Amygdala (tissue), 56 donors: ENCODE measurements at regions not wholly inside any gene's neighbourhood (a gene's known extent, or its start where the extent isn't known, plus 50 kb on each side); places are given as distances from the start of the nearest gene placed in this dataset.

Experiments
- DNase-seq, 56 donors: peaks; one replicate each; lab custom pipeline; 2025; lab: John Stamatoyannopoulos, UW

DNA sequence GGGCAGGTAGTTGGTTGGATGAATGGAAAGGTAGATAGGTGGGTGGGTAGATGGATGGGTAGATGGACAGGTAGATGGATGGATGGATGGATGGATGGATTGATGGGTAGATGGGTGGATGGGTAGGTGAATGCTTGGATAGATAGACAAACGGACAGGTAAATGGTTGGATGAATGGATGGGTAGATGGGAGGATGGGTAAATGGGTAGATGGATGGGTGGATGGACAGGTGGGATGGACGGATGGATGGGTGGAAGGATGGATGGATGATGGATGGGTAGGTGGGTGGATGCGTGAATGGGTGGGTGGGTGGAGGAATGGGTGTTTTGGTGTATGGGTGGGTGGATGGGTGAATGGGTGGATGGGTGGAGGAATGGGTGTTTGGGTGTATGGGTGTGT, 50.1 kb upstream of the ASAP2 start:
- DNase-seq = no peak

DNA sequence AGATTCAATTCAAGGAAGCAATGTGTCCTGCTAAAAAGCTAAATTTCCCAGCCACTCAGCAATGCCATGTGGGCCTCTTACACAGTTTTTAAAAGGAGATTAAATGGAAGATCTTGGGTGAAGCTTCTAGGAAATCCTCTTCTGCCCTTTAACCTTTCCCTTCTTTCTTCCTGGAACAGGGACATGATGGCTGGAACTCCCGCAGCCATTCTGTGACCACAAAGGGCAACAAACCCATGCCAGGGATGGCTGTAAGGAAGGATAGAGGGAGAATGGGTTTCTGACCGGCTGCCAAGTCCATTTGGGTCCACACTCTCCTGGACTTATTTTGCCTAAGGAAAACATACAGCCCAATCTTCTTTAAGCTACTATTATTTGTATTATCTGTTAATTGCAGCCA, 52.6 kb upstream of the ASAP2 start:
- DNase-seq = no peak

DNA sequence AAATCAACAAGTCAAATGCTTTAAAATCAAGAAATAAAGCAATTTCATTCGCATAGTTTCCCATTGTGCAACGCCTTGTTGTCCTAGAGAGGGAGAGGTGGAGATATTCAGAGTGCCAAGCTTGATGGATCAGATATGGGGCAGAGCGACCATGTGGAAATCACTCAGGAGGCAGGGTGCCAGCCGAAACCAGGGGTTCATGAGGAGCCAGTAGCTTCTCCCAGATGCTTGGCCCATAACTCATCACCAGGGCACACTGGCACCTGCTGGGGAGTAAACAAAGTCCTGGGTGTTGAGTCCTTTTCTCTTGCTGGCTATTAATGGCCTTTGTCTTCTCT, 53.0 kb upstream of the ASAP2 start:
- no peak for DNase-seq

DNA sequence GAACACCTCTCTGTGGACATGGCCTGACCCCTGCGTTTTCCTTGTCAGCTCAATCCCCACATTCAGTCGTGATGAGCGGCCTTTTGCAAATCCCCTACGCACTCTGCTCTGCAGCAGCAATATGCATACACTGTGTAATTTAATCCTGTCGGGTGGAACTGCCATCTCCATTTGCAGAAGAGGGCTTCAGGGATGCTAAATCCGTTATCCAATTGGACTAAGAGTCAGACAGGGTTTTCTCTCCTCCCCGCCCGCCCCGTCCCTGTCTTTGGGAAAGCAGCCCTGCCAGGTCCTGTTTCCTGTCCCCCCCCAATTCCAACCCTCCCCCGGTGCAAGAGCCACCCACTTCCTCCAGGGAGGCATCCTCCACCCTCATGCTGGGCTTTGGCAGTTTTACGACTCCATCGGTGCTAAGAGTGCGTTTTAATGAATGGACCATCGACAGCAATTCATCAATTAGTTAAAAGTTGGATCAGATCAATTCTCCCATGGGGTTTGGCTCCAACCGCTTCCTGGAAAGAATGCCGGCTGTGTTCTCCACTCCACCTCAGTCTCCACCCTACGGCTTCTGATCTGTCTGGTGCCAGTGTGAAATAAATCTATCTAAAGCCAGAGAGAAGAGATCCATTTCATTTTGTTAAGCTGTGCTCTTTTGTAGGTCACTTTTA, 53.5 kb upstream of the ASAP2 start:
- no peak for DNase-seq

DNA sequence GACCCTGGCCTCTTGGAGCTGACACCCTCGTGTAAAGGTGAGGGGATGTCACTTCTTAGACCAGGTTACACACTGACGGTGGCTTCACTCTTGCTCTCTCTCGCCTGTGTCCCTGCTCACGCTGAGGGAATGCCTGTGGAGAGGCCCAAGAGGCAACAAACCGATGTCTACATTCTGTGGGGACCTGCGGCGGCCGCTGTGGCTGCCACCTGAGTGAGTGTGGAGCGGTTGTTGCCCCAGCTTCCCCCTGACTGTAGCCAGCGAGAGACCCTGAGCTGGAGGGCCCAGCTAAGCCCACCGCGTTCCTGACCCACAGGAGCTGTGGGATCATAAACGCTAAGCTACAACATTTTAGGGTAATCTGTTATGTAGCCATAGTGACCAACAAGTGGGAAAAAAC, 55.7 kb upstream of the ASAP2 start:
- no peak for DNase-seq

DNA sequence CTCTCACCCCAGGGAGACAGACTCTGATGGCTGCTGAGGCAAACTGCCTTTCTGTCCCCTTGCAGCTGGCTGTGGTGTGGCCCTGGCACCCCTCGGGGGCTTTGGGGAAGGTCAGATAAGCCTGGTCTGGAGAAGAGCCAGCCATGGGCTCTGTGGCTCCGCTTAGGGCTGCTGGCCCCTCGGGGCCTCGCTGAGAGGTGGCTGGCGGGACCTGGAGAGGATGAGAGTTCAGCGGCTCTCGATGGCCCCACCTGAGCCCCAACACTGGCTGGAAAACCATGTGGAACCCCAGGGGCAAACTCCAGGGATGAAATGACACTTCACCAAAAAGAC, 56.1 kb upstream of the ASAP2 start:
- DNase-seq = no peak

DNA sequence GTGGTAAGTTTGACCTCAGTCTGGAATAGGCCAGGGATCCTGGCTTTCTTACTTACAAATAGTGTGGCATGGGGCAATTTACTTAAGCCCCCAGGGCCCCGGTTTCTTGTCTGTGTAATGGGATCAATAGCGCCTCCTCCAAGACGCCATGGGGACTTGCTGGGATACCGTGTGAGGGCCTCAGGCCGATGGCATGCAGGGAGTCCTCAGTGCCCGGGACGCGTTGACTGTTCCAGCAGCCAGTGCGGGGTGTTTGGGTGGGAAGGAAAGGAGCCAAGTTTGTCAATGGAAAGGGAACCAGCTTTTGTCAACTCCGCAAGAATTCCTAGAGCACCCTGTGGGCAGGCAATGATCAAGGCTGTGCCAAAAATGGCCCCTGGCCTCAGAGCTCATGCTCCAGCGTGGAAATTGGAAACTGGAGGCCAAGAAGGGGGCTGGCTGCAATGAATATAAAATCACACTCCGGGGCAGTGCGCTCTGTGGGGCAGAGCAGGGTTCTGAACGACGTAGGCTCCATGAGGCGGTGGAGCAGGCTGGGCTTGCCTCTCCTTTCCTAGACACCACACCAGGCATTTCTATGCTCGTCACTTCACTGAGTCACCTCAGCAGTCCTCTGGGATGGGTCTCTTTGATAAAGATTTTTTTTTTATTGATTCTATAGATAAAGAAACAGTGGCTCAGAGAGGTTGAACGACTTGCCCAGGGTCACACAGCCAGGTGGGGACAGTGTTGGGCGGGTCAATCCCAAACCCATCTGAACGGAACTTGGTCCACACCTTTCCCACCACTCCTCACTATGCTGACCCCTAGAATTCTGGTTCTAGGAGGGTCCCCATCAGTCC, 56.7 kb upstream of the ASAP2 start:
- DNase-seq = no peak

DNA sequence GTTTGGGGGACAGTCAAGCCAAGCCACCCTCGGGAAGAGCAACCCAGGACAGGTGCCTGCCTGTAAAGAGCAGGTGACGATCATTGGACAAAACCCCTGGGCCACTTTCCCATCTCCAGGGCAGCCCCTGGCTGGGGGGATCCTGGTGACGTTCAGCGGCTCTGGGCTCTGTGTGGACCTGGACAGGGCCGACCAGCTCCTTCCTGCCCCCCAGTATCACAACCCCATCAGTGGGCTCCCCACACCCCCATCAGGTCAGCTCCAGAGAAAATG, 57.3 kb upstream of the ASAP2 start:
- DNase-seq = no peak

DNA sequence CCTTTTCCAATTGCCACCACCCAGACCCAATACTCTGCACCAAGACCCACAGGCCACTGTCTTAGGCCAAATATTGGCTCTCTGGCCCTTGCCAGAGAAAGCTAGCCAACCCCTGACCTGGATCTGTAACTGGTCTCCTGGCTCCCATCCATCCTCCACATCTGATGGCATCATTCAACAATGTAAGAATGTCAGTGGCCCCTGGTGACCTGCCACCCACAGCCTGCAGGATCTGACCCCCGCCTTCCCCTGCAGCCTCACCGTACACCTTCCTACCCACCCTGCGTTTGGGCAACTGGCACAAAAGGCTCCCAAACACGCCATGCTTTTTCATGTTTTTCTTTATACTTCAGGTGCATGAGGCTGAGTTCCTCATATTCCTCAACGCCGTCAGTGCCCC, 60.0 kb upstream of the ASAP2 start:
- DNase-seq = no peak

DNA sequence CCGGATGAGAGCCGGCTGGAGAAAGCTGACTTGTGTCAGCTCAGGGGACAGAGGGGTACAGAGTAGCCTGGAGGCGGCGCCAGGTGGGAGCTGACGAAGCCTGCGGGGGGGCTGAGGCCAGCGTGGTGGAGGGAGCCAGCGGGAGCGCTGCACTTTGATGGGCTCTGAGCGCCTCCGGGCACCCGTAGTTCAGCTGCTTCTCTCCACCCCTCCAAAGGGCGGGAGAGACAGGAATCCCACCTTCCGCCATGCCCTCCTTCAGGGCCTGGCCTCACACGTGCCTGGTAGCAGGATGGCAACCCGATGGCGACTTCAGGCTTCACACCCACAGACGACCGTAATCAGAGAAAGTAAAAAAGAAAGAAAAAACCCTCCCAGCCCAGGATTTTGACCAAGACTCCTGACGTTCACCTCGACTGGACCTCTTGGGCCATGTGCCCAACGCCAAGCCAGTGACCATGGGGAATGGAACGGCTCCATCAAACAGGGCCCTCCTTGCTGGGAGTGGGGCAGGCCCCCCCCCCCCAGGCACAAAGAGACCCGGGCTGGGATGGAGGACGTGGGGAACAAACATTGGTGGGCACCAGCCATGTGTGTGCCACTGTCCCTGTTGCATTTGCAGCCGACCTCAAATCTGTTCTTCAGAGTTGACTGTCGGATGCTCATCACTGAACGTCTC, 60.7 kb upstream of the ASAP2 start:
- no peak for DNase-seq

DNA sequence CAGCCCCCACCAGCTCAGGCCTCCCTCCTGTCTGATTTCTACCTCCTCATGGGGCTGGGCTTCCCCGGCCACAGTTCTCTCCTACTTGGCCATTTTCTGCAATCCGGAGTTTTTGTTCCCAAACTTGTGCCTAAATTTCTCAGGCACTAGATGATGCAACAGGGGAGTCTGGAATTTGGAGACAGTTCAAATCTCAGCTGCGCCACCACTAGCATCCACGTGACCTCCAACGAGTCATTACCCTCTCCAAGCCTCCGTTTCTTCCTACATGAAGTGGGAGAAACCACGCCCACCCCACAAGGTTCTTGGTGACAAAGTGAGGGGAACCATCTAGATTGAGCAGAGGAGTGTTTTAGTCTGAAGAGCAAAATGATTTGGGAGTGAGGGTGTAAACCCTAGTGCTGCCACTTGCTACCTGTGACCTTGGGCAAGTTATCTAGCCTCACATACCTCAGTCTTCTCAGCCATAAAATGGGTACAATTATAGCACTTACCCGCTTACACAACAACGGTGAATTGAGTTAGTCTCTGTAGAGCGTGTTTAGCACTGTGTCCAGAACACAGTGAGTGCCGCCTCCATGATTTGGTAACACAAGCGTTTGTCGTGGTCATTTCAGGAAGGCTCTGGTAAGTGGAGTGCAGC, 61.4 kb upstream of the ASAP2 start:
- DNase-seq = no peak

DNA sequence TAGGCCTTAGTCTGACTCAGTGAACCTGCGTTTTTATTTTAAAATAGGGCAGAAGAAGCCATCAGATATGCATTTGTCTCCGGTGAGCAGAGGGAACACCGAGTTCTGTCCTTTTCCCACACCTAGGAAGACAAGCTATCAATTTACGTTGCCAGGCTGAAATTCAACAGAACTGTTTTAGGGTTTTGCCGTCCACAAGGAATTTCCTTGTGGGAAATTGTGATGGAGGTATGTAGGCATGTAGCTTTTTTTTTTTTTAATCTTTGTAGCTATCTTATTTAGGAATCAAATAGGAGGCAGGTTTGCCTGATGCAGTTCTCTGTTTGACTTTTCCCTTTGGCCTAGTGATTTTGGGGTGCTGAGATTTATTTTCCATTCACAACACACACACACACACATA, 62.0 kb upstream of the ASAP2 start:
- no peak for DNase-seq

DNA sequence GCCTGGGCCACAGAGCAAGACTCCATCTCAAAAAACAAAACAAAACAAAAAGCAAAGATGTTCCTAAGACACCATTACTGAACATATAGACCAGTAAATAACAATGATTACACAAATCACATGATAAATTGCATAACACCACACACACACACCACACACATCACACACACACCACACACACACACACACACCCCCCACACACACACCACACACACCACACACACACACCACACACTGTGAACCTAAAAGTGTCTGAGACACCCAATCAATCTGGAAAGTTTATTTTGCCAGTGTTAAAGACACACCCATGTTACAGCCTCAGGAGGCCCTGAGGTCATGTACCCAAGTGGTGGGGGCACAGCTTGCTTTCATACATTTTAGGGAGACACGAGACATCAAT, 62.6 kb upstream of the ASAP2 start:
- DNase-seq = no peak

DNA sequence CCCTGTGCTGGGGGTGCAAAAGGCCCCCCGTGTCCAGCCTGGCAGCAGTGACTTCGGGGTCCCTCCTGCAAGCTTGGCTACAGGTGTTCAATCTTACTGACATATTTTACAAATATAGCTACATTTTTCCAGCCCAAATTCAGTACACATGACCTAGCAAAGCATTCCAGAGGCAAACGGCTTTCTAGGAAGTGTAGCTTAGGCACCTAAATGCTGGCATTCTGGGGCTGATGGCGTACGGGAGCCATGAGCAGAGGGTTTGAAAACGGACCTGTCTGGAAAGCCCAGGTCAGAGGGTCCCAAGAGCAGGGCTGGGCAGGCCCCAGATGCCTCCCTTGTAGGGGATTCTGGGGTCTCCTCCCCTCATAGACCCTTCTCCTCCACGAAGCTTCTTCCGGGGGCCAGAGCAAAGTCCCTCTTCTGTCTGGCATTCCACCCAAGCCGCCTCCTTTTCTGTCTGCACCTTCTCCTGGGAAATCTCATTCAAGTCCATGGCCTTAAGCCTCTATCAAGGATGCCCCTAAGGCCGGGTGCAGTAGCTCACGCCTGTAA, 63.3 kb upstream of the ASAP2 start:
- no peak for DNase-seq

DNA sequence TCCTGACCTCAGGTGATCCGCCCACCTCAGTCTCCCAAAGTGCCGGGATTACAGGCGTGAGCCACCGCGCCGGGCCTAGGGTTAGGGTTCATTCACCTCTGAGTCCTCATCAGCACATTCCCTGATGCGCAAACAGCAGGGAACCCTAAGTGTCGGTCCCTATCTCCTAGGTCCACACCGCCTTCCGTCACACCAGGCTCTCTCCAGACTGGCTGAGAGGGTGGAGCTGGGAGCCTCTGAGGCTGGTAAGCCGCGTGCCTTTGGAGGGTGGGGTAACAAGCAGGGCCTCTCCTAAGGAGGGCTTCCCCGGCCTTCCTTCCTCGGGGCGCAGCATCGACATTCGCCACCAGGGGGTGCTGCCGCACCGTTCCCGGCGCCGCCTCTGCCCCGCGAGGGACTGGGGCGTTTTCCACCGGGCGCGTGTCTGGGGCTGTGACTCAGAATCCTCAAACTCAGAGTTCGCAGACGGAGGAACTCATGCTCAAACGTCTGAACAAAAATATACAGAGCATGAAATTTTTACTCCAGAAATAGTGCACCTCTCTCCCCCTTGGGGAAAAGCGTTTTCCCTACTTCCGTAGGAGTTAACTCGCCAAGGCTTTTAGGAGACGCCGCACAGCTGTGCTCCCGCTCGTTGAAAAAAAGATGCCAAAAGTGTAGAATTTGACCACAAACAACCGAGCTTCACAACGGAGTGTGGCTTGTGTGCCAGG, 63.9 kb upstream of the ASAP2 start:
- DNase-seq = peak in 53 of 56 donors; percentile 17 to 85 (median 65)

DNA sequence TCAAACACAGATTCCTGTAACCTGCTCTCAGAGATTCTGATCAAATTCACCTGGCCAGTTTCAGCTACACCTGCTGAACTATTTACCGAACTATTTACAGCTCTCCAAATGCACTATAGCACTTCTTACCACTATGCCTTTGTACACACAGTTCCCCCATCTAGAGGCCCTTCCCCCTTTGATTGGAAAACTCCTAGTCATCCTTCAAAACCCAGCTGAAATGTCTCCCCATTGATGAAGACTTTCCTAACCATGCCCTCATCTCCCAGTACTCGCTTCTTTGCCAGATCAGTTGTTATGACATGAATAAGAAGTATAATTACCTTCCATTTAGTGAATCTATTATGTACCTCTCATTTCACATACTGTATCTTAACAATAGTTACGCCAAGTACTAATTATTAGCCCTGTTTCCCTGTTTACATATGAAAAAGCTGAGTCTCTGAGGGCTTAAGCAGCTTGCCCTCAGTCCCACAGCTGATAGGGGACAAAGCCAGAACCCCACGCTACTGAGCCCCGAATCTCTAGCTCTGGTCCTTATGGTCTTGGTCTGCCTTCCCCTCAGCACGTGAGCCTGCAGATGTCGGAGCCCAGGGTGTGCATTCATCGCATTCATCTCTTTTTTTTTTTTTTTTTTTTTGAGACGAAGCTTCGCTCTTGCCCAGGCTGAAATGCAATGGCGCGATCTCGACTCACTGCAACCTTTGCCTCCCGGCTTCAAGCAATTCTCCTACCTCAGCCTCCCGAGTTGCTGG, 64.7 kb upstream of the ASAP2 start:
- DNase-seq = no peak

DNA sequence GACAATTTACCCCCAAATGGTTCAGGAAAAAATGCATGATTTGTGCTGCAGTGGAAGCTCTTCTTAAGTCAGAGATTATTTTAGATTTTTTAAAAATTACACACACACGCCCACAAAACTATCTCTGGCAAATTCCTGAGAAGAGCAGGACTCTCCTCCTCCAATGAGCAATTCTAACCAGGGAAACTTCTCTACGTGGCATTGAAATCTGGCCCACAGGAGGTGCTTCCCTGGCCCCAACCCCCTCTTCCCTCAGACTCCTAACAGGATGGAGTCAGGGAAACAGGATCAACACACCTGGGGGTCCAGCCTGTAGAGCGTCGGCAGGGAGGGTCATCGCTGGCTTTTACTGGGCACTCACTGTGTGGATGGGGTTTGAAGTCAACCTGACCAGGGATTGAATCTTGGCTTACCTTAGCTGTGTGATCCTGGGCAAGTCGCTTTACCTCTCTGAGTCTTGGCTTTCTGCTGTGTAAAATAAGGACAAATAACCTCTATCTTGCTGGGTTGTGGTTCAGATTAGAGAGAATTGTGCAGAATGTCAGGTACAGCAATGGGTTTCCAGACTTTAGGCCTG, 65.4 kb upstream of the ASAP2 start:
- DNase-seq = no peak

DNA sequence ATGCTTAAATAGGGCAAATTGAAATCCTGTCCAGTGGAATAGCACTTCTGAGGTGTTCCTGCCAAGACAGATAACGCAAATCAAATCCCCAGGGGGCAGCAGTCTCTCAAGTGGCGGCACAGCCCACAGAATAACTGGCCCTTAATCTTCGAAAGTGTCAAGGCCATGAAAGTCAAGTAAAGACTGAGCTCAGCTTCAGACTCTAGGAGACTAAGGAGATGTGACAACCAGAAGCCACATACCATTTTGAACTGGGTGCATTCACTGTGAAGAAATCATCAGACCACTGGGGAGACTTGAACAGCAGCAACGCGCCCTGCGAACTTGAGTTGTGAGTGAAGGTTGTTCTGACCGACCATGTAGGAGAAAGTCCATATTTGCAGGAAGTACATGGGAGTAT, 66.0 kb upstream of the ASAP2 start:
- DNase-seq = no peak
